K562 (cell line): ENCODE measurements at regions not wholly inside any gene's neighbourhood (a gene's known extent, or its start where the extent isn't known, plus 50 kb on each side); places are given as distances from the start of the nearest gene placed in this dataset.

Source experiments
- ATAC-seq: fragments of 200-7000 bp; cut with Tn5 transposase; 3 replicates; pipeline ENCODE4 v1.9.1; 2020; ENCODE audit warnings: moderate library complexity
- BruUV-seq: library from RNA; stranded (reverse); fragments of 400-500 nt; replicated peaks from 2 replicates; lab custom pipeline; 2021; lab: Mats Ljungman, UMichigan
- CTCF ChIA-PET: fragments of 300-600 bp; formaldehyde crosslinking; extraction: SDS; loops from one replicate; lab custom pipeline; 2021; ENCODE audit warnings: low intra/inter-chr PET ratio; lab: Yijun Ruan, JAX
- POLR2A ChIA-PET: fragments of 300-600, 350-650 bp; sonication (Branson Sonifier 250); formaldehyde crosslinking; extraction: SDS; loops from one replicate; lab custom pipeline; 2021; ENCODE audit warnings: antibody characterized with exemption, inconsistent platforms; lab: Yijun Ruan, JAX
- DNase-seq, 4 experiments: peaks; one replicate each; pipeline versions ENCODE4 v3.0.0 to v3.0.0-alpha.2; 2011 to 2018; ENCODE audit warnings: low spot score in 3 of 4, mixed read lengths in 3 of 4; ENCODE audit errors: extremely low read depth in 1 of 4
- FAIRE-seq: peaks from 2 replicates; lab custom pipeline; 2011; peaks lifted over from hg19 to GRCh38; lab: Jason Lieb, UNC
- H2AFZ ChIP-seq: 2 replicates; pipeline ENCODE4 v1.6.0; 2011; ENCODE audit warnings: low read depth, low read length, control low read depth, inconsistent platforms
- H3K27ac ChIP-seq: fragments of 200-600 bp; 3 replicates; pipeline ENCODE4 v1.8.0; 2011; ENCODE audit warnings: low read depth, mild to moderate bottlenecking, control low read depth, inconsistent platforms, low read length, moderate library complexity, mixed read lengths; ENCODE audit errors: extremely low read depth
- H3K27me3 ChIP-seq, 2 experiments: fragments of 300-600 bp in 1 of 2; 2 replicates in 1 of 2; 3 replicates in 1 of 2; pipeline versions ENCODE4 v1.6.0 to v1.8.0; 2011; ENCODE audit warnings: inconsistent platforms in 2 of 2, low read length in 2 of 2, mild to moderate bottlenecking in 1 of 2, mixed read lengths in 1 of 2, moderate library complexity in 1 of 2; ENCODE audit not compliant: control insufficient read depth in 2 of 2, insufficient read depth in 2 of 2
- H3K36me3 ChIP-seq: fragments of 300-600 bp; 3 replicates; pipeline ENCODE4 v1.8.0; 2011; ENCODE audit warnings: mild to moderate bottlenecking, low read length, inconsistent platforms; ENCODE audit not compliant: control insufficient read depth, insufficient read depth
- H3K4me1 ChIP-seq, 2 experiments: fragments of 200-600 bp in 1 of 2; replicated peaks in 1 of 2; 2 replicates in 1 of 2; 3 replicates in 1 of 2; pipeline versions ENCODE4 v1.5.1 to v1.8.0; 2011; ENCODE audit warnings: inconsistent platforms in 2 of 2, low read length in 2 of 2, mild to moderate bottlenecking in 1 of 2, mixed read lengths in 1 of 2, moderate library complexity in 1 of 2; ENCODE audit not compliant: control insufficient read depth in 2 of 2, insufficient read depth in 2 of 2
- H3K4me2 ChIP-seq: 2 replicates; pipeline ENCODE4 v1.6.1; 2011; ENCODE audit warnings: low read length, control low read depth, inconsistent platforms, mixed read lengths; ENCODE audit not compliant: insufficient read depth
- H3K4me3 ChIP-seq: fragments of 200-600 bp; sonication (generic), shearing (Covaris generic); 2 replicates; pipeline ENCODE4 v1.5.1; 2016; ENCODE audit warnings: control low read depth, inconsistent platforms
- H3K79me2 ChIP-seq: fragments of 200-600 bp; 3 replicates; pipeline ENCODE4 v1.8.0; 2011; ENCODE audit warnings: low read length, inconsistent platforms; ENCODE audit not compliant: control insufficient read depth, insufficient read depth
- H3K9ac ChIP-seq, 2 experiments: 2 replicates each; pipeline versions ENCODE4 v1.6.0 to v1.6.1; 2011; ENCODE audit warnings: low read depth in 2 of 2, low read length in 2 of 2, control low read depth in 1 of 2, inconsistent platforms in 1 of 2, mild to moderate bottlenecking in 1 of 2, mixed read lengths in 1 of 2; ENCODE audit not compliant: insufficient read depth in 1 of 2
- H3K9me1 ChIP-seq: one replicate; pipeline ENCODE4 v1.6.0; 2011; ENCODE audit warnings: inconsistent platforms, mild to moderate bottlenecking, low read length, moderate library complexity; ENCODE audit not compliant: control insufficient read depth, insufficient read depth
- H3K9me3 ChIP-seq: replicated peaks from 2 replicates; pipeline ENCODE4 v1.5.1; 2011; ENCODE audit warnings: low read depth, low read length, inconsistent platforms; ENCODE audit not compliant: control insufficient read depth, insufficient read depth
- H4K20me1 ChIP-seq: replicated peaks from 2 replicates; pipeline ENCODE4 v1.6.1; 2011; ENCODE audit warnings: low read length, inconsistent platforms, mixed read lengths; ENCODE audit not compliant: control insufficient read depth, insufficient read depth
- COPS2 ChIP-seq: fragments of 450-650 bp; conservative IDR thresholded peaks from 2 replicates; pipeline ENCODE4 v1.6.1; 2016; ENCODE audit warnings: mild to moderate bottlenecking, moderate library complexity
- ETS1 ChIP-seq: conservative IDR thresholded peaks from 2 replicates; pipeline ENCODE4 v1.6.1; 2011; ENCODE audit warnings: low read depth, mild to moderate bottlenecking, low read length; ENCODE audit not compliant: control insufficient read depth
- EZH2 ChIP-seq: IDR thresholded peaks from 2 replicates; pipeline ENCODE4 v1.6.1; 2012; ENCODE audit warnings: low read depth, mild to moderate bottlenecking, inconsistent platforms, low read length, borderline replicate concordance
- HOMEZ ChIP-seq: fragments of 250-450 bp; sonication (Bioruptor Pico); IDR thresholded peaks from 2 replicates; pipeline ENCODE4 v1.4.0; 2020; ENCODE audit warnings: mild to moderate bottlenecking, moderate library complexity
- IFI16 ChIP-seq: fragments of 250-450 bp; sonication (Bioruptor Pico); IDR thresholded peaks from 2 replicates; pipeline ENCODE4 v2.1.2; 2022; ENCODE audit warnings: mild to moderate bottlenecking, inconsistent platforms
- NR2C2 ChIP-seq, 2 experiments: fragments of 200-800 bp in 1 of 2; sonication (Bioruptor generic) in 1 of 2; sonication (generic) in 1 of 2; formaldehyde crosslinking in 1 of 2; IDR thresholded peaks; 2 replicates each; pipeline versions ENCODE4 v1.6.1 to v1.8.0; 2016 to 2022; ENCODE audit warnings: mild to moderate bottlenecking in 1 of 2, missing compliant biosample characterization in 1 of 2, missing genetic modification characterization in 1 of 2, missing genetic modification reagents in 1 of 2
- PKNOX1 ChIP-seq: fragments of 450-650 bp; IDR thresholded peaks from 2 replicates; pipeline ENCODE4 v1.6.1; 2016
- ZFP91 ChIP-seq: sonication (generic); formaldehyde crosslinking; IDR thresholded peaks from 2 replicates; pipeline ENCODE4 v1.8.0; 2022; ENCODE audit warnings: mild to moderate bottlenecking, missing genetic modification reagents
- ZNF668 ChIP-seq: fragments of 250-450 bp; sonication (Bioruptor Pico); IDR thresholded peaks from 2 replicates; pipeline ENCODE4 v1.8.0; 2022; ENCODE audit warnings: mild to moderate bottlenecking, inconsistent platforms
- WGBS: fragments of 100-300 bp; shearing (Covaris generic); methylation state at CpG from one replicate; pipeline ENCODE4 v1.1.6; 2016; ENCODE audit warnings: low coverage, mixed read lengths; ENCODE audit not compliant: insufficient coverage; ENCODE audit errors: missing lambda C conversion rate; 5-methylcytosine and 5-hydroxymethylcytosine counted together
- in situ Hi-C: fragments of 300-500 bp; cut with MboI; formaldehyde crosslinking; loops from 4 replicates; pipeline ENCODE4 v1.15.0; 2018; ENCODE audit warnings: inconsistent platforms, mixed read lengths
- intact Hi-C: fragments of 100-400 bp; cut with micrococcal nuclease; formaldehyde crosslinking; loops from 2 replicates; pipeline ENCODE4 v1.14.2; 2022

- TF ChIP-seq HOMEZ (CRISPR knock-in tag) (no peak), COPS2 (no peak), NR2C2 (CRISPR knock-in tag; IDR thresholded peaks at IDR 0.05) (no peak), NR2C2 (tag; IDR thresholded peaks at IDR 0.05) (no peak), ZFP91 (CRISPR knock-in tag) (no peak), IFI16 (no peak), EZH2 (no peak)
- TF ChIP-seq, all 486 proteins: peak for 0
Observed at GRCh38 chr15:39502082-39502447, 78.8 kb upstream of the THBS1 start (continued).

- Histone ChIP-seq H3K4me3 (no peak overlapping the region), H3K4me2 (no peak overlapping the region), H3K79me2 (no peaks in the 10 kb centered on the region), H3K27ac (no peak overlapping the region), H3K4me1 (peaks cover 0 to 5% of the 10 kb centered on the region in 2 experiments; a peak in 2 of 5 replicates), H3K9ac (no peak overlapping the region), H2AFZ (peak overlapping the region; percentile 11; the same call in 1 of the 2 replicates), H3K27me3 (peaks cover 0 to 4% of the 10 kb centered on the region in 2 experiments; a peak in 1 of 5 replicates), H3K36me3 (no peaks in the 10 kb centered on the region), H3K9me3 (no peaks in the 10 kb centered on the region), H3K9me1 (no peaks in the 10 kb centered on the region), H4K20me1 (no peaks in the 10 kb centered on the region)
- DNase-seq (no peak), ATAC-seq (no peak; the same call in 2 of the 3 replicates), FAIRE-seq (no peak)
- WGBS: 7% methylated on average over 4 of the region's 4 CpGs
- CTCF ChIA-PET: no interaction called here
- BruUV-seq: no TSS peak
- POLR2A ChIA-PET: interaction anchor here (1.0 kb wide), 1 partner anchor 15 kb away, joined by 5 read pairs; no protein-coding TSS in a partner anchor
- intact Hi-C loops: no loop called here
- in situ Hi-C loops: no loop called here
- TF ChIP-seq ETS1: no peak
- 0 out of 2 replicates have a peak, but pooled peaks have one; percentile 19 for TF ChIP-seq PKNOX1
- no peak for TF ChIP-seq ZNF668 (CRISPR knock-in tag)
Observed at GRCh38 chr15:39502611-39503195, 78.2 kb upstream of the THBS1 start.
